Uterus (tissue), 3 donors: ENCODE measurements at regions not wholly inside any gene's neighbourhood (a gene's known extent, or its start where the extent isn't known, plus 50 kb on each side); places are given as distances from the start of the nearest gene placed in this dataset.

Experiments
- DNase-seq, 2 donors: peaks; one replicate each; pipeline ENCODE4 v3.0.0-alpha.2; 2019 to 2020
- H3K27ac ChIP-seq, 2 donors: fragments of 200-600 bp; sonication (generic); 1 replicate in 1 of 2; 2 replicates in 1 of 2; pipeline ENCODE4 v1.5.1; 2016 to 2018
- H3K27me3 ChIP-seq, 2 donors: fragments of 200-600 bp; sonication (generic); one replicate each; pipeline ENCODE4 v1.5.1; 2018 to 2019; ENCODE audit warnings: control low read depth in 1 of 2
- H3K36me3 ChIP-seq, 2 donors: fragments of 200-600 bp; sonication (generic); one replicate each; pipeline ENCODE4 v1.5.1; 2019; ENCODE audit warnings: control low read depth in 1 of 2
- H3K4me1 ChIP-seq, 2 donors: fragments of 200-600 bp; sonication (generic); one replicate each; pipeline ENCODE4 v1.5.1; 2018 to 2019; ENCODE audit warnings: control low read depth in 1 of 2
- H3K4me3 ChIP-seq, 2 donors: fragments of 200-600 bp; sonication (generic); 1 replicate in 1 of 2; 2 replicates in 1 of 2; pipeline ENCODE4 v1.5.1; 2018 to 2019; ENCODE audit warnings: mild to moderate bottlenecking in 1 of 2
- H3K9me3 ChIP-seq, 2 donors: fragments of 200-600 bp; sonication (generic); one replicate each; pipeline ENCODE4 v1.5.1; 2019; ENCODE audit warnings: control low read depth in 1 of 2
- POLR2A ChIP-seq, 2 donors: fragments of 450-650 bp; IDR thresholded peaks; one replicate each; pipeline ENCODE4 v1.6.1; 2016; ENCODE audit warnings: antibody characterized with exemption in 2 of 2, mild to moderate bottlenecking in 1 of 2, moderate library complexity in 1 of 2
- intact Hi-C: fragments of 100-400 bp; cut with DNase I; formaldehyde crosslinking; loops from one replicate; pipeline ENCODE4 v1.15.1; 2023; ENCODE audit warnings: low total_unique reads
- TF ChIP-seq, protein P1 (sequence below), 4 experiments: fragments of 200-600 bp in 2 of 4; fragments of 450-650 bp in 2 of 4; sonication (generic) in 2 of 4; IDR thresholded peaks; one replicate each; pipeline ENCODE4 v1.5.1; 2016 to 2019; ENCODE audit warnings: antibody characterized with exemption in 4 of 4, mild to moderate bottlenecking in 2 of 4, moderate library complexity in 1 of 4
- donor health status: DM: yes; HTN: yes; CAD: no.

DNA sequence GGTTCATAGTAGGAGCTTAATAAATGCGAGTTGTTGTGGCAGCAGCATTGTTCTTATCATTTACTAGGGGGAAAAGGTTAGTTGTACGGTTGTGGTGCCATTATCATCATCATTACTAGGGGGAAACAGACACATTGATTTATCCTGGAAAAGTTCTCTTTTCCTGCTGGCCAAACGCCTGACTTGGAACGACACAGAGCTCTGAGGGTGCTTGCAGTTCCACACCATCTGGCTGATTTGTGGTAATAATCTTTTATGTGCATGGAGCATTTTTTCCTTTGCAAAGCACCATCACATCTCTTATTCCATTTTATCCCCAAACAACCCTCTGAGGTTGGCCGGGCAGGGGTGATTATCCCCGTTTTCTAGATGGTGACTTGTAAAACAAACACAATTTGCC lies 219.4 kb downstream of the BUB3 start:
- intact Hi-C loops: no loop called here
- Histone ChIP-seq H3K27me3 (no peaks in the 10 kb centered on the region), H3K27ac (no peak overlapping the region), H3K4me1 (no peaks in the 10 kb centered on the region), H3K9me3 (no peaks in the 10 kb centered on the region), H3K4me3 (no peak overlapping the region), H3K36me3 (no peaks in the 10 kb centered on the region)
- TF ChIP-seq POLR2A (IDR thresholded peaks at IDR 0.05): no peak
- TF ChIP-seq, protein P1, sequence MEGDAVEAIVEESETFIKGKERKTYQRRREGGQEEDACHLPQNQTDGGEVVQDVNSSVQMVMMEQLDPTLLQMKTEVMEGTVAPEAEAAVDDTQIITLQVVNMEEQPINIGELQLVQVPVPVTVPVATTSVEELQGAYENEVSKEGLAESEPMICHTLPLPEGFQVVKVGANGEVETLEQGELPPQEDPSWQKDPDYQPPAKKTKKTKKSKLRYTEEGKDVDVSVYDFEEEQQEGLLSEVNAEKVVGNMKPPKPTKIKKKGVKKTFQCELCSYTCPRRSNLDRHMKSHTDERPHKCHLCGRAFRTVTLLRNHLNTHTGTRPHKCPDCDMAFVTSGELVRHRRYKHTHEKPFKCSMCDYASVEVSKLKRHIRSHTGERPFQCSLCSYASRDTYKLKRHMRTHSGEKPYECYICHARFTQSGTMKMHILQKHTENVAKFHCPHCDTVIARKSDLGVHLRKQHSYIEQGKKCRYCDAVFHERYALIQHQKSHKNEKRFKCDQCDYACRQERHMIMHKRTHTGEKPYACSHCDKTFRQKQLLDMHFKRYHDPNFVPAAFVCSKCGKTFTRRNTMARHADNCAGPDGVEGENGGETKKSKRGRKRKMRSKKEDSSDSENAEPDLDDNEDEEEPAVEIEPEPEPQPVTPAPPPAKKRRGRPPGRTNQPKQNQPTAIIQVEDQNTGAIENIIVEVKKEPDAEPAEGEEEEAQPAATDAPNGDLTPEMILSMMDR (IDR thresholded peaks at IDR 0.05): no peak
- DNase-seq: no peak

DNA sequence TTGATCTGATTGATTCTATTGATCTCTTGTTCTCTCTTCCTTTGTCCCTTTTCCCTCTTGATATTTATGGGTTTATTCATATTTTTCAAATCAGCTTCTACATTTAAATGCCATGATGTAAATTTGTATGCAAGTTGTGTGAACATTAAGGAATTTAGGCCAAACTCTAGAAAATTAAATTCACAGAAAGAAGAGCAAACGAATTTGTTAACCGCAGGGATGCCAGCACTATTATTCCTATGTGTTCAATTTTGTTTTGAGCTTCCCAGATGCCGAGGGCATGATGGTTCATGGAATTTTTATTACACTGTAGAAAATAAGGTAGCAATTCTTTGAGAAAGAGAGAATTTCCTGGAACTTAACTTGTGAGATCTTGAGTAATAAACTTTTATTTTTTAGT lies 220.9 kb downstream of the BUB3 start:
- no peak for TF ChIP-seq POLR2A (IDR thresholded peaks at IDR 0.05)
- TF ChIP-seq, protein P1 (IDR thresholded peaks at IDR 0.05): no peak
- H3K4me1 ChIP-seq: no peaks in the 10 kb centered on the region
- no peaks in the 10 kb centered on the region for H3K9me3 ChIP-seq
- no peaks in the 10 kb centered on the region for H3K36me3 ChIP-seq
- no peak for DNase-seq
- intact Hi-C loops: no loop called here
- no peak overlapping the region for H3K4me3 ChIP-seq
- H3K27me3 ChIP-seq: no peaks in the 10 kb centered on the region
- no peak overlapping the region for H3K27ac ChIP-seq

DNA sequence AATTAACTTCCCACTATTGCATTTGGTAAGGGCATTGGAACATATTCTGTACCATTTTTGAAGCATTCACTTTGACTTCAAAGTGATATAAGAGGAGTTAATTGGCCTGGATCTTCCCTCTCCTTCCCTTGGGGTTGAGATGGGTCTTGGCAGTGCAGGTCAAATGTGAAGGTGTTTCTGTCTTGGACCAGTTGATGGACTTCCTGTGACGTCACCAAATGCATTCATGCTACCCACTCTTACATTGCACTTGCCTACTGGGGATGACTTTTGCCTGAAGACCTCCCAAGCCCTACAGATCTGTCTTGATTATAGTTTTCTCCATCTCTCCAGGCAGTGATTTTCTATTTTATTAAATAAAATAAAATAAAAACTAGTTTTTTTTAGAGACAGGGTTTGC lies 221.5 kb downstream of the BUB3 start:
- Histone ChIP-seq H3K27ac (no peak overlapping the region), H3K4me1 (no peaks in the 10 kb centered on the region), H3K9me3 (no peaks in the 10 kb centered on the region), H3K4me3 (no peak overlapping the region), H3K27me3 (no peaks in the 10 kb centered on the region), H3K36me3 (no peaks in the 10 kb centered on the region)
- intact Hi-C loops: no loop called here
- TF ChIP-seq, protein P1 (IDR thresholded peaks at IDR 0.05): no peak
- no peak for TF ChIP-seq POLR2A (IDR thresholded peaks at IDR 0.05)
- no peak for DNase-seq

DNA sequence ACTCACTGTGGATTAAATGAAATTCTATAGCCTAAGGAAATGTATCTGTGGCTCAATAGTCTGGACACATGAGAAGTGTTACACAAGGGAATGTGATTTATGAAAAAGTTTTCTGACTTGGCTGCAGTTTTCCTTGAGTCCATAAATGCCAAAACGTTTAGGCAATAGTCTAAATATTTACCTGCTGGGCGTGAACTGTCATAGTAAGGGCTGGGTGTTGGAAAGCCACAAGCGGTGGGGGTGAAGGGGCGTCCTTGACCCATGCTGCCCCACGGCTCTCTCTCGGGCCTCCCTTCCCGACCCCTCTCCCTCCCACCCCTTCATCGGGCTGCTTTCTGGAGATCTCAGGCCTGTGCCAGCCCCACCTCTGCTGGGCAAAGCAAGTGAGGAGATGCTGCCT lies 223.7 kb downstream of the BUB3 start:
- no peaks in the 10 kb centered on the region for H3K36me3 ChIP-seq
- TF ChIP-seq POLR2A (IDR thresholded peaks at IDR 0.05): no peak
- TF ChIP-seq, protein P1 (IDR thresholded peaks at IDR 0.05): no peak
- H3K27ac ChIP-seq: no peak overlapping the region
- H3K9me3 ChIP-seq: no peaks in the 10 kb centered on the region
- no peak overlapping the region for H3K4me3 ChIP-seq
- intact Hi-C loops: no loop called here
- no peaks in the 10 kb centered on the region for H3K4me1 ChIP-seq
- no peak for DNase-seq
- H3K27me3 ChIP-seq: no peaks in the 10 kb centered on the region

DNA sequence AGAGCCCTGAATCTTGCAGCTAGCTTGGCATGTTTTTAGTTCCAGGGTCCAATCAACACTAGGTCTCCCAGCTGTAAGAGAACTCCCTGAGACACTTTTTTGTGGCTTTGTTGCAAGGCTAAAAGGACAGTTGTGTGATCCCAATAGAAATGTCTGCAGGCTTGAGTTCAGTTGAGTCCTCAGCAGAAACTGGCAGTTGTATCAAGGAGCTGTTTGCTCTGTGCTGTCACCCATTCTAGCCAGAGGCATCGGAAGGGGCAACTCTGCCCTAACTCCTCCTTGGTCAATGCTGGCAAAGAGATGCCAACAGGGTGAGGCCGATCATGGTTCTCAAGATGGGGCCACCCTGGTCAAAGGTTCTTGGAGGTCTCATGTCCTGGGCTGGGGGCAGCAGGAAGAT lies 224.1 kb downstream of the BUB3 start:
- no peak overlapping the region for H3K27ac ChIP-seq
- H3K4me3 ChIP-seq: no peak overlapping the region
- DNase-seq: no peak
- H3K36me3 ChIP-seq: no peaks in the 10 kb centered on the region
- no peaks in the 10 kb centered on the region for H3K9me3 ChIP-seq
- H3K4me1 ChIP-seq: no peaks in the 10 kb centered on the region
- intact Hi-C loops: no loop called here
- no peaks in the 10 kb centered on the region for H3K27me3 ChIP-seq
- no peak for TF ChIP-seq POLR2A (IDR thresholded peaks at IDR 0.05)

DNA sequence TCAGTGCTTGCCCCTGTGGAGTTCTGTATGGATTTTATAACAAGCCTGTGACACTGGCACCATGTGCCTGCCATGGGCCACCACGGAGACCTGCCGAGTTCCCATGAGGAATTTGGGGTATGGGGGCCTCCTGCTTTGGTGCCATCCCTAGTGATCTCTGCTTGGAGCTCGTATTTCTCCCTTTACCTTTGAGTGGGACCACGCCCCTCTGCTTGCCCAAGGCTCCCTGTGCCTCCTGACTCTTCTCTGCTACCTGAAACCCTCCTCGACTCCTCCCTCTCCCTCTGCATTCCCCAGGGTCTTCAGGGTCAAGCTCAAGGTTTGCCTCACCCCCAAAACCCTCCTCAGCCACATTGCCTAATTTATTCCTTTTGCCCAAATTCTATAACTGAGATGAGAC lies 225.0 kb downstream of the BUB3 start:
- Histone ChIP-seq H3K4me1 (no peaks in the 10 kb centered on the region), H3K27me3 (no peaks in the 10 kb centered on the region), H3K9me3 (no peaks in the 10 kb centered on the region), H3K27ac (no peak overlapping the region), H3K4me3 (no peak overlapping the region), H3K36me3 (no peaks in the 10 kb centered on the region)
- intact Hi-C loops: no loop called here
- TF ChIP-seq, protein P1 (IDR thresholded peaks at IDR 0.05): no peak
- no peak for TF ChIP-seq POLR2A (IDR thresholded peaks at IDR 0.05)
- DNase-seq: no peak
